Glutamatergic neuron (in vitro differentiated cells): ENCODE measurements at regions not wholly inside any gene's neighbourhood (a gene's known extent, or its start where the extent isn't known, plus 50 kb on each side); places are given as distances from the start of the nearest gene placed in this dataset.

Experiments
- DNase-seq: peaks from one replicate; pipeline ENCODE4 v3.0.0; 2022
- H3K27ac Mint-ChIP-seq: one replicate; pipeline ENCODE4 v1.8.0; 2020; ENCODE audit warnings: mild to moderate bottlenecking, mixed read lengths, inconsistent platforms; ENCODE audit not compliant: unreplicated experiment
- H3K27me3 Mint-ChIP-seq: one replicate; pipeline ENCODE4 v1.8.0; 2020; ENCODE audit warnings: mild to moderate bottlenecking, moderate library complexity, mixed read lengths, inconsistent platforms; ENCODE audit not compliant: unreplicated experiment
- H3K36me3 Mint-ChIP-seq: one replicate; pipeline ENCODE4 v1.8.0; 2020; ENCODE audit warnings: mild to moderate bottlenecking, mixed read lengths, inconsistent platforms; ENCODE audit not compliant: unreplicated experiment
- H3K4me1 Mint-ChIP-seq: one replicate; pipeline ENCODE4 v1.8.0; 2020; ENCODE audit warnings: mild to moderate bottlenecking, low read depth, mixed read lengths, inconsistent platforms; ENCODE audit not compliant: unreplicated experiment
- H3K4me3 Mint-ChIP-seq: one replicate; pipeline ENCODE4 v1.8.0; 2020; ENCODE audit warnings: mild to moderate bottlenecking, mixed read lengths, inconsistent platforms; ENCODE audit not compliant: unreplicated experiment
- H3K9me3 Mint-ChIP-seq: one replicate; pipeline ENCODE4 v1.8.0; 2020; ENCODE audit warnings: mild to moderate bottlenecking, moderate library complexity, mixed read lengths, inconsistent platforms; ENCODE audit not compliant: unreplicated experiment
- CTCF ChIP-seq: fragments of 200-600 bp; sonication (generic); IDR thresholded peaks from one replicate; pipeline ENCODE4 v1.5.0; 2021; ENCODE audit not compliant: partially characterized antibody, unreplicated experiment

GRCh38 chr9:14512942-14513341 is 180.3 kb downstream of the ZDHHC21 start:
- TF ChIP-seq CTCF, result no peak
- no peaks in the 10 kb centered on the region for H3K36me3 Mint-ChIP-seq
- DNase-seq, result no peak

GRCh38 chr9:14511452-14511851 is 181.8 kb downstream of the ZDHHC21 start:
- H3K36me3 Mint-ChIP-seq, result no peaks in the 10 kb centered on the region
- no peak overlapping the region for H3K4me3 Mint-ChIP-seq
- no peak overlapping the region for H3K27ac Mint-ChIP-seq
- H3K27me3 Mint-ChIP-seq, result peaks cover 3% of the 10 kb centered on the region
- H3K9me3 Mint-ChIP-seq, result peaks cover 2% of the 10 kb centered on the region
- DNase-seq, result no peak
- no peak for TF ChIP-seq CTCF
- peaks cover 6% of the 10 kb centered on the region for H3K4me1 Mint-ChIP-seq

More at GRCh38 chr9:14512942-14513341, 180.3 kb downstream of the ZDHHC21 start:
- Mint-ChIP-seq H3K27ac (no peak overlapping the region), H3K9me3 (peaks cover 2% of the 10 kb centered on the region), H3K4me3 (no peak overlapping the region), H3K4me1 (peaks cover 18% of the 10 kb centered on the region), H3K27me3 (peaks cover 3% of the 10 kb centered on the region)

GRCh38 chr9:14508884-14509283 is 184.3 kb downstream of the ZDHHC21 start:
- Mint-ChIP-seq H3K27ac (no peak overlapping the region), H3K9me3 (peaks cover 2% of the 10 kb centered on the region), H3K4me3 (no peak overlapping the region), H3K36me3 (no peaks in the 10 kb centered on the region), H3K4me1 (no peaks in the 10 kb centered on the region), H3K27me3 (no peaks in the 10 kb centered on the region)
- DNase-seq, result no peak
- TF ChIP-seq CTCF, result no peak

GRCh38 chr9:14501366-14501765 is 187.4 kb upstream of the NFIB start:
- Mint-ChIP-seq H3K4me1 (no peaks in the 10 kb centered on the region), H3K36me3 (no peaks in the 10 kb centered on the region), H3K27me3 (no peaks in the 10 kb centered on the region), H3K27ac (no peak overlapping the region), H3K9me3 (no peaks in the 10 kb centered on the region), H3K4me3 (no peak overlapping the region)
- no peak for TF ChIP-seq CTCF
- no peak for DNase-seq

- DNase-seq, result no peak
- no peak for TF ChIP-seq CTCF
- H3K36me3 Mint-ChIP-seq, result no peaks in the 10 kb centered on the region
Observed at GRCh38 chr9:14500705-14501104, 186.8 kb upstream of the NFIB start.

More at GRCh38 chr9:14500705-14501104, 186.8 kb upstream of the NFIB start:
- H3K27ac Mint-ChIP-seq, result no peak overlapping the region
- H3K4me3 Mint-ChIP-seq, result no peak overlapping the region
- no peaks in the 10 kb centered on the region for H3K27me3 Mint-ChIP-seq
- no peaks in the 10 kb centered on the region for H3K4me1 Mint-ChIP-seq
- H3K9me3 Mint-ChIP-seq, result no peaks in the 10 kb centered on the region
